Neural cell (in vitro differentiated cells): ENCODE measurements at regions not wholly inside any gene's neighbourhood (a gene's known extent, or its start where the extent isn't known, plus 50 kb on each side); places are given as distances from the start of the nearest gene placed in this dataset.

Experiments
- CTCF ChIP-seq: fragments of 450-650 bp; IDR thresholded peaks from 2 replicates; pipeline ENCODE4 v1.5.1; 2014; ENCODE audit warnings: antibody characterized with exemption, mild to moderate bottlenecking, moderate library complexity; ENCODE audit not compliant: poor library complexity, severe bottlenecking
- EP300 ChIP-seq: fragments of 450-650 bp; conservative IDR thresholded peaks from 2 replicates; pipeline ENCODE4 v1.6.1; 2014; ENCODE audit warnings: antibody characterized with exemption, mild to moderate bottlenecking, moderate library complexity; ENCODE audit not compliant: poor library complexity, severe bottlenecking
- EZH2 ChIP-seq: fragments of 200-600, 300-800 bp; shearing (Covaris generic), sonication (generic); IDR thresholded peaks from 2 replicates; pipeline ENCODE4 v1.6.1; 2014; ENCODE audit warnings: antibody characterized with exemption, low read length, borderline replicate concordance, mild to moderate bottlenecking; ENCODE audit not compliant: insufficient read depth, poor library complexity, severe bottlenecking
- REST ChIP-seq: IDR thresholded peaks from 2 replicates; pipeline ENCODE4 v1.6.1; 2012; ENCODE audit warnings: borderline replicate concordance

- TF ChIP-seq EP300, result no peak
- no peak for TF ChIP-seq CTCF
- TF ChIP-seq EZH2, result no peak
- TF ChIP-seq REST, result no peak
These were observed 179.5 kb downstream of the REEP3 start for GRCh38 chr10:63700631-63701156.
